Midbrain (tissue), 1 donor: ENCODE measurements at regions not wholly inside any gene's neighbourhood (a gene's known extent, or its start where the extent isn't known, plus 50 kb on each side); places are given as distances from the start of the nearest gene placed in this dataset.
"Not testable (repeated sequence)": the region's sequence is repeated elsewhere in the genome, so short reads cannot be mapped to it uniquely, and the experiment has no call there.

Source experiments
- DNase-seq: peaks from one replicate; lab custom pipeline; 2025; lab: John Stamatoyannopoulos, UW

DNA sequence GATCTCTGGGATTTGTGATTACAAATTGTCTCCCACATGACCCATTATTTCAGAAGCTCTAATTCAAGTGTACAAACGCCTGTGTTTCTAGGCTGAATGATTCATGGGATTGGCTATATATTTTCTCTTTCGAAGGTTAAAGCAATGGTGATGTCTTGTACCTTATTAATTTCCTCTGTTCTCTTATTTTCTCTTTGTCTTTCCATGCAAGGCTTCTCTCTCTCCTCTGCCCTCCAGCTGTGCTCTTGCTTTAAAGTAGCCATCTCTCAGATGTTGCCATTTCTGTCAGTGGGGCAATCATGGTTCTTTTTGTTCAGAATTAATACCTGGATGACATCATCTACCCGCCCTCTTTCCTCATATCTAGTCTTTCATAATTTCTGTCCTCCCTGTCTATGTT lies 184.3 kb upstream of the ATP10B start:
- no peak for DNase-seq

DNA sequence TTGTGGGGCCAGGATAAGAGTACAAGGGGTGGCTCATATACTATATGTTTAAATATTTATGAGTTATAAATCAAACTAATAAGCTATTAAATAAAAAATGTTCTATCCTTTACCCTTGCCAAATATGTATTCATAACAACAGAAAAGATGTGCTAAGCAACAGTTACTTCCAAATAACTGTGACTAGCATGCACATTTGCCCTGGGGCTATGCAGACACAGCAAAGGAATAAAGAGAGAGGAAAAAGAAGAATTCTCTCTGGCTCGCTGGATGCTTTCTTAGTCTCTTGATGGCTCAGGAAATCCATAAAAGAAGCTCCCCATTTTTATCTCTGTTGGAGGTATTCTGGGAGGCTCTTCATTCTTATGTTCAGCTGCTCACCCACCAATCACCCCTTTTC lies 182.4 kb upstream of the ATP10B start:
- no peak for DNase-seq

DNA sequence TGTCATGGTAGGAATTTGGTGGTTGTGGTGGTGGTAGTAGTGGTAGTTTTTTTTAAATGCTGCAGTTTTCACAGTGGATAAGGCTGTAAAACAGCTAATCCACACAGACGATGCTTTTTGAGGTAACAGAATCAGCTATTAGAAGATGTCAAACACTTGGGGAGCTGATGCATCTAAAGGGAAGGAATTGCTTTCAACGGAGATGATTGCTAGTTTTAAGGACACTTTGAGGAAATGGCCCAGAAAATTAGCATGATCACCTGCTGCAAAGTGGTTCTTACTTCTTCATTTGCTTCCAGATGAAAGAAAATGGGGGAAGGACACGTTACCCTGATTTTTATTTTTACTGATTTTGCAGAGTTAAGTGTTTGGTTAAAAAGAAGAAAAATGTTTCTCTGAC lies 178.2 kb upstream of the ATP10B start:
- no peak for DNase-seq

- DNase-seq = no peak
Measured at GRCh38 chr5:161027763-161028162, 175.8 kb upstream of the ATP10B start.

GRCh38 chr5:161023551-161023950 lies 171.5 kb upstream of the ATP10B start:
- DNase-seq = no peak

GRCh38 chr5:161022151-161022550 lies 170.1 kb upstream of the ATP10B start:
- DNase-seq = no peak

- no peak for DNase-seq
Measured at GRCh38 chr5:161009817-161010216, 157.8 kb upstream of the ATP10B start.

- DNase-seq = no peak
Measured at GRCh38 chr5:161009194-161009593, 157.2 kb upstream of the ATP10B start.

- DNase-seq = no peak
Measured at GRCh38 chr5:161007879-161008278, 155.9 kb upstream of the ATP10B start.

- DNase-seq = no peak
Measured at GRCh38 chr5:161002571-161003074, 150.6 kb upstream of the ATP10B start.

DNA sequence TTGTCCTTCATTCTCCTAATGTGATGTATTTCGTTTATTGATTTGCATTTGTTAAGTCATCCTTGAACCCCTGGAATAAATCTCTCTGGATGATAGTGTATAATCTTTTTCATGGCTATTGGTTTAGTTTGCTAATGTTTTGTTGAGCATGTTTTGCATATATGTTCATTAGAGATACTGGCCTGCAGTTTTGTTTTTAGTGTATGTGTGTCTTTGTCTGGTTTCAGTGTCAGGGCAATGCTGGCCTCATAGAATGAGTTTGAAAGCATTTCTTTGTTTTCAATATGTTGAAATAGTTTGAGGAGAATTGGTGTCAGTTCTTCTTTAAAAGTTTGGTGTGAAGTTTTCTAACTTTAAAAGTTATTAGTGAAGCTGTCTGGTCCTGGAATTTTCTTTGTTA lies 149.6 kb upstream of the ATP10B start:
- DNase-seq = no peak

- DNase-seq = not testable (repeated sequence)
Measured at GRCh38 chr5:161001142-161001541, 149.1 kb upstream of the ATP10B start.

GRCh38 chr5:160991205-160991604 lies 139.2 kb upstream of the ATP10B start:
- DNase-seq = no peak

DNA sequence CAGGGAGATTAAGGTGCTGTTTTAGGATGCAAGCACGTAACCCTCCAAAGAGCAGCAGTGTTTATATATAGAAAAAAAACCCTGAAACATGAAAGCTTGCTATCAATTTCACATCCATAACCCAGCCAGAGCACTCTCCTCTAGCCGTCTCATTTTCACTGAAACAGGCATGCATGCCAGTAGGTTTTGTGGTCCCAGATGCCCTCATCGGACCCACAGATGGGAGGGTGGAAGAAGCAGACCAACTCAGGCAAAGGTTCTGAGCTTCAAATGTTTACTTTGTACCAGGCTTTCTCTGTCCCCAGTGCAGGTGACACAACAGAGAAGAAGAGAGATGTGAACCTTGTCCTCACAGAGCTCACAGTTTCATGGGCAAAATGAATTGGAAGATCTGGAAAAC lies 127.4 kb upstream of the ATP10B start:
- no peak for DNase-seq

DNA sequence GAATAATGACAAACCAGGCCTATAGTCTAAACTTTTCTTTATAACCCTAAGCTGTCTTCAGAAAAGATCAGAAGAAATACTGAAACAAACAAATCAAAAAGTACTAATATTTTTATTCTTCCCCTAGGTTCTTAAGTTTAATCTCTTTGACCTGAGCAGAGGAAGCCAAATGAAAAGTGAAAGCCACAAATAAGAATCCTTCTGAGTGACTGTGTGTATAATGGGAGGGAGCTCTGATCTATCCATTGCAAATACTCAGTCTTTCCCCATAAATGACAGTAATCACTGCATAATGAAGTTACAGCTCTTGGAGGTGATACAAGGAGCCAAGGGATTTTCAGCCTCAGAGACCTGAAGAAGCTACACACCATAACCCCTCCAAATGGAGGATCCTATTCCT lies 126.9 kb upstream of the ATP10B start:
- DNase-seq = no peak

GRCh38 chr5:160976181-160976580 lies 124.2 kb upstream of the ATP10B start:
- DNase-seq = no peak

- DNase-seq = no peak
Measured at GRCh38 chr5:160970605-160971191, 118.7 kb upstream of the ATP10B start.

DNA sequence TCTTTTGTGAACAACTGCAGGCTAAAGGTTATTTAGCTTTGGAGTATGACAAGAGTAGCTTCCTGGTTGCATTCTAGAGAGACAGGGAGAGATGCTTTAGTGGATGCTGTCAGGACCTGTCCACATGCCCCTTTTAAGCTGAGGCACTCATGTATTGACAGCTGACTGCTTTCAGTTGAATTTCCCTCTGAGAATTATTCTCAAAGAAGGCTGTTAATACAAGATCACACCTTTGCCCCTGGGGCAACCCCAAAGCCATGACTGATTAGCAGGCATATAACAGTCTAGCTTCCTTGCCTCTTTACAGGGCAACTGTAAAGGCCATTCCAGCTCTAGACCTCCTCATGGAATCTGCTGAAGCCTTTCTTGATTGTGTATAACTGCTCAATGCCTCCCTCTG lies 117.6 kb upstream of the ATP10B start:
- DNase-seq = no peak

DNA sequence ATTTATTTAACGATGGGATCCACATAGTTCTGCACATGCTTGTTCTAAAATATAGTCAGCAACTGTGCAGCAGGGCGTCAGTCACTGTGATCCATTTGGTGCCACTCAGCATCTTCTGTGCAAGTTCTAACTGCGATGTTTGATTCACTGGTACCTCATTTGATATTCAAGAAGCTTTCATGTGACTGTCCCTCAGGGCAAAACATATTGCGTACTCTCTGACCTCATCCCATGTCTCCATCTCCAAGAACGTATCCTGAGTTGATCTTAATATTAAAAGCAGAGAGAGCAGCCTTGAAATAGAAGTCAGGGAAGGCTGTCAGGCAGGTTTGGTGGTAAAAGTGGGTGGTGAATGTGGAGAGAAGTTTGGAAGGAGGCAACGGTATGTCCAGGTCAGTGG lies 116.5 kb upstream of the ATP10B start:
- no peak for DNase-seq

GRCh38 chr5:160966921-160967320 lies 114.9 kb upstream of the ATP10B start:
- no peak for DNase-seq

DNA sequence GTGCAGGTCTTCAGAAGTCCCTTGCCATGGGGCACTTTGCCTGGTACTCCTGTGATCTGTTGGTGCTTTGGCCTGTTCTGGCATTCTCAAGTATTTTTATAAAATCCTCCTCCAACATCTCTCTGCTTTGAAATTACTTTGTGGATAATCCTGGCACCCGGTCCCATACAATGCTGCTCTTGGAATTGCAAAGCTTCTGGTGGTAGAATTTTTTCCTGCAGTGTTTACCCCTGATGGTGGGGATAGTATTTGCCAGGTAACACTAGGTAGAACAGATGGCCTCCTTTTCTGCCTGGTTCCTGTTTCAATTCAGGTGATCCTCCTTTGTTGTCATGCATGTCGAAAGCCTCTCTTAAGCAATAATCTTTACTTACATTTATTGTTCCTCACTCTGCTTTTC lies 109.8 kb upstream of the ATP10B start:
- no peak for DNase-seq

DNA sequence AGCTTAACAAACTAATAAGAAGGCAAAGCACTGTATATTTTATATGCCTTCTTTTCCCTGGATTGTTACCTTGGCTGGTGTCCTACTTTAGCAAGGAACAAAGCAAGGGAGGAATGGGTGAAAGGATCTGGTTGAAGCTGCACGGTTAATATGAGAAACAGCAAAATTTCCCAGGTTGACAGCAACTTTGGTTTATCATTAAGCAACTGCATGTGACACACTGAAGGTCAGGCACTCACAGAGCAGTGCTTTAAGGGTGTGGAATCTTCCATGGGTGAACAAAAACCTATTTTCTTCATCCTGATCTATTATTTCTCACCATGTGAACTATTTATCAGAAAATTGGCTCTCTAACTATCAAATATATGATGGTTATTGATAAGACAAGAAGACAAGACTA lies 109.0 kb upstream of the ATP10B start:
- no peak for DNase-seq

- DNase-seq = no peak
Measured at GRCh38 chr5:160960592-160960991, 108.6 kb upstream of the ATP10B start.

DNA sequence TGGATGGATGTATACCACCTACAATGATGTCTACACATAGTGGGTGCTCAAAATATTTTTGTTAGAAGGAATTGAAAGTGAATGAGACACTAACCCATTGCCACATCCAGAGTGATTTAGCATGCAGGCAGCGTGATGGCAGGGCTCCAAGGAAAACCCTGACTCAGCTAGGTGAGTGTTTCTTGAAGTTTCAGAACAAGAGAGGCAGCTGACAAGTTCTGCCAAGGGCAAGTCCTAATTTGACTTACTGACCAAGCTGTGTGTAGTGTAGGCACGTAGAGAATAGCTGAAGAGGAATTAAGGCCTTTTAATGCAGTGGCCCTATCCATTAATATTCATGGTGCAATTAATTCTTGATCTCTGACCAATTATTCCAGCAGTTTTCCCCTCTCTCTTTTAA lies 107.8 kb upstream of the ATP10B start:
- DNase-seq = no peak
